ENCODE measurements at regions not wholly inside any gene's neighbourhood (a gene's known extent, or its start where the extent isn't known, plus 50 kb on each side); places are given as distances from the start of the nearest gene placed in this dataset.

- Histone ChIP-seq H3K36me3 (no peaks in the 10 kb centered on the region), H3K27ac (no peak overlapping the region), H3K9me3 (no peaks in the 10 kb centered on the region), H3K4me3 (no peak overlapping the region), H3K27me3 (no peaks in the 10 kb centered on the region), H3K4me1 (peaks cover 0 to 7% of the 10 kb centered on the region in 2 donors)
- DNase-seq (no peak), ATAC-seq (no peak)
- TF ChIP-seq, protein P1, sequence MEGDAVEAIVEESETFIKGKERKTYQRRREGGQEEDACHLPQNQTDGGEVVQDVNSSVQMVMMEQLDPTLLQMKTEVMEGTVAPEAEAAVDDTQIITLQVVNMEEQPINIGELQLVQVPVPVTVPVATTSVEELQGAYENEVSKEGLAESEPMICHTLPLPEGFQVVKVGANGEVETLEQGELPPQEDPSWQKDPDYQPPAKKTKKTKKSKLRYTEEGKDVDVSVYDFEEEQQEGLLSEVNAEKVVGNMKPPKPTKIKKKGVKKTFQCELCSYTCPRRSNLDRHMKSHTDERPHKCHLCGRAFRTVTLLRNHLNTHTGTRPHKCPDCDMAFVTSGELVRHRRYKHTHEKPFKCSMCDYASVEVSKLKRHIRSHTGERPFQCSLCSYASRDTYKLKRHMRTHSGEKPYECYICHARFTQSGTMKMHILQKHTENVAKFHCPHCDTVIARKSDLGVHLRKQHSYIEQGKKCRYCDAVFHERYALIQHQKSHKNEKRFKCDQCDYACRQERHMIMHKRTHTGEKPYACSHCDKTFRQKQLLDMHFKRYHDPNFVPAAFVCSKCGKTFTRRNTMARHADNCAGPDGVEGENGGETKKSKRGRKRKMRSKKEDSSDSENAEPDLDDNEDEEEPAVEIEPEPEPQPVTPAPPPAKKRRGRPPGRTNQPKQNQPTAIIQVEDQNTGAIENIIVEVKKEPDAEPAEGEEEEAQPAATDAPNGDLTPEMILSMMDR (IDR thresholded peaks at IDR 0.05), result no peak
- intact Hi-C loops (cut with DNase I), result no loop called here
Observed at GRCh38 chr7:94088560-94088959, 84.4 kb upstream of the BET1 start.

- DNase-seq, result no peak
Observed at GRCh38 chr7:94089806-94090205, 85.7 kb upstream of the BET1 start.

DNA sequence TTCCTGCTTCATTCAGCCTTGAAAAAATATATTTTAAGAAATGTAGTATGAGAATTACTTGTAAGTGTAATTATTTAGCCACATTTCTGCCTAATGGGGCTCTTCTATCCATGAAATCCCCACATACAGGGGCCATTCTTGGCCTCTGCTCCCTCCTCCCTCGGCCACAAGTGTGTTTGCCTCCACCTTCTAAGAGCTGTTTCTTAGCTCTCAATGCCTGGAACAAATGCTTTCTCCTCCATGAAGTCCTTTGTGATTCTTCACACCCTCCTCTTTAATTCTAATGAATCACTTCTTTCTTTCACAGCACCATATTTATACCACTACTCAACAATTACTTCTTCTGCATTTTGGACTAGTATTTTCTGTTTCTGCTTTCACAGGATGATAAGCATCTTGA, 88.8 kb upstream of the BET1 start:
- no peak for ATAC-seq
- intact Hi-C loops (cut with DNase I), result loop anchor here in 1 of 2 donors (10.0 kb wide), 1 partner anchor 188 kb away; the partner anchor contains the start of gene GNGT1
- Histone ChIP-seq H3K27ac (no peak overlapping the region), H3K4me3 (no peak overlapping the region), H3K36me3 (no peaks in the 10 kb centered on the region), H3K4me1 (peaks cover 0 to 2% of the 10 kb centered on the region in 2 donors), H3K9me3 (no peaks in the 10 kb centered on the region), H3K27me3 (no peaks in the 10 kb centered on the region)
- no peak for DNase-seq
- TF ChIP-seq, protein P1 (IDR thresholded peaks at IDR 0.05), result no peak

More at GRCh38 chr7:94089806-94090205, 85.7 kb upstream of the BET1 start:
- no peaks in the 10 kb centered on the region for H3K9me3 ChIP-seq
- H3K4me3 ChIP-seq, result no peak overlapping the region
- no peak overlapping the region for H3K27ac ChIP-seq
- no peaks in the 10 kb centered on the region for H3K27me3 ChIP-seq
- TF ChIP-seq, protein P1 (IDR thresholded peaks at IDR 0.05), result no peak
- intact Hi-C loops (cut with DNase I), result loop anchor here in 1 of 2 donors (10.0 kb wide), 1 partner anchor 185 kb away; the partner anchor contains the start of gene GNGT1
- ATAC-seq, result no peak
- H3K36me3 ChIP-seq, result no peaks in the 10 kb centered on the region
- H3K4me1 ChIP-seq, result peaks cover 0 to 7% of the 10 kb centered on the region in 2 donors

GRCh38 chr7:94094298-94094697, 90.1 kb upstream of the BET1 start:
- intact Hi-C loops (cut with DNase I), result loop anchor here in 1 of 2 donors (10.0 kb wide), 1 partner anchor 189 kb away; the partner anchor contains the start of gene GNGT1
- TF ChIP-seq, protein P1 (IDR thresholded peaks at IDR 0.05), result no peak

DNA sequence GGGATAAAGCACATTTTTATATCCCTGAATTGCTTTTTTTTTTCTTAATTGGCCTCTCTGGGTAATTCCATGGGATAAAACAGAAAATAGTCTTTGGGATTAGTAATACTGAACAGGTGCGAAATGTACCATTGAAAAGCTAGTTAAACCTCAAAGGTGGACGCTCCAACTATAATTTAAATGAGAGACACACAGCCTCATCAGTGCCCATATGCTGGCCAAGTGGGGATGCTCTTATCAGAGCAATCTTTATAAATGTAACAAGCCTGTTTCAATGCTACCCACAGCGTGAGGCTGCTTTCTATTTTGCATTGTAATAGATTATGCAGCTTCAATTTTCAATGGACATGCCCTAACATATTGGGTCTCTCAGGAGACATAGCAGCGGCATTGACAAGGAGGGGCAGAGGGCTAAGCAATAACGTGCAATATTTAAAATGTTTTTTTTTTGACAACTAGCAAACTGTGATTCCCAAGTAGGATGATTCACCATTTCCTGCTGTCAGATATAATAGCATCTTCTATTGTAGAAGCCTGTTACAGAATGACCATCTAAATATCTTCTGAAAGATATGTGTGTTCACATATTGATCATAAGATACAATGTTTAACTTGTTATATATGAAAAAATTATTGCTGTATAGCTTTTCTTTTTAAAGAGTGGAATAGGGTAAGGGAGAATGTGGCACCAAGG, 91.3 kb upstream of the BET1 start:
- ATAC-seq (no peak), DNase-seq (no peak)
- H3K9me3 ChIP-seq, result no peaks in the 10 kb centered on the region
- no peaks in the 10 kb centered on the region for H3K4me1 ChIP-seq
- H3K27me3 ChIP-seq, result no peaks in the 10 kb centered on the region
- H3K36me3 ChIP-seq, result no peaks in the 10 kb centered on the region
- intact Hi-C loops (cut with DNase I), result loop anchor here in 1 of 2 donors (10.0 kb wide), 1 partner anchor 191 kb away; the partner anchor contains the start of gene GNGT1
- no peak overlapping the region for H3K4me3 ChIP-seq
- TF ChIP-seq, protein P1 (IDR thresholded peaks at IDR 0.05), result no peak
- H3K27ac ChIP-seq, result no peak overlapping the region

More at GRCh38 chr7:94094298-94094697, 90.1 kb upstream of the BET1 start:
- no peaks in the 10 kb centered on the region for H3K36me3 ChIP-seq
- H3K27ac ChIP-seq, result no peak overlapping the region
- no peaks in the 10 kb centered on the region for H3K4me1 ChIP-seq
- no peak for ATAC-seq
- no peaks in the 10 kb centered on the region for H3K27me3 ChIP-seq
- no peak for DNase-seq
- H3K9me3 ChIP-seq, result no peaks in the 10 kb centered on the region
- no peak overlapping the region for H3K4me3 ChIP-seq

Measured in left lung (tissue), 4 donors.